Right lobe of liver (tissue), 4 donors: ENCODE measurements at regions not wholly inside any gene's neighbourhood (a gene's known extent, or its start where the extent isn't known, plus 50 kb on each side); places are given as distances from the start of the nearest gene placed in this dataset.

ENCODE experiments used
- POLR2A ChIP-seq: fragments of 450-650 bp; IDR thresholded peaks from one replicate; pipeline ENCODE4 v1.6.1; 2017; ENCODE audit warnings: antibody characterized with exemption, mild to moderate bottlenecking
- TF ChIP-seq, protein P1 (sequence below), 4 donors: fragments of 200-600 bp in 3 of 4; fragments of 450-650 bp in 1 of 4; IDR thresholded peaks; one replicate each; pipeline versions ENCODE4 v1.5.1 to v1.8.0; 2016 to 2022; ENCODE audit warnings: antibody characterized with exemption in 4 of 4, mild to moderate bottlenecking in 2 of 4
- donor health status: DM: no; HTN: no; CAD: no.
- donor health status: DM: no; HTN: no; CAD: no.
- donor health status: DM: no; HTN: yes; CAD: no.

DNA sequence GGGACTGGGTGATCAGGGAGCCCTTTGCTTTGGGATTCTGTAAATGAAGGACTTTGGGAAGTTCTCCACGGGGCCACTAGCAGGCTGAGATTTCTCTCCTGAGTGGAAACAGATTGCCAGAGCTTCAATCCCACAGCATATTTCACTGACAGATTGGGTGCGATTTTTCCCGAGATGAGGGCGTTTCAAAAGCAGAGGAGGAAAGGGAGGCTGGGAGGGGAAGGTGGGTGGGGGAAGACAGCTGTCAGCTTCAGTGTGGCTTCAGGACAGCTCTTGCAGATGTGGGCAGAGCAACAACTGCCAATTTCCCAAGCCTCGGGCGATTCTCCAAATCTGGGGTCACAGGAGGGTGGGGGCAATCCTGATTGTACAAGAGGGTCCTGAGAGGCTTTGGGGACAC, 258.5 kb upstream of the ADRA1B start:
- no peak for TF ChIP-seq POLR2A
- TF ChIP-seq, protein P1, sequence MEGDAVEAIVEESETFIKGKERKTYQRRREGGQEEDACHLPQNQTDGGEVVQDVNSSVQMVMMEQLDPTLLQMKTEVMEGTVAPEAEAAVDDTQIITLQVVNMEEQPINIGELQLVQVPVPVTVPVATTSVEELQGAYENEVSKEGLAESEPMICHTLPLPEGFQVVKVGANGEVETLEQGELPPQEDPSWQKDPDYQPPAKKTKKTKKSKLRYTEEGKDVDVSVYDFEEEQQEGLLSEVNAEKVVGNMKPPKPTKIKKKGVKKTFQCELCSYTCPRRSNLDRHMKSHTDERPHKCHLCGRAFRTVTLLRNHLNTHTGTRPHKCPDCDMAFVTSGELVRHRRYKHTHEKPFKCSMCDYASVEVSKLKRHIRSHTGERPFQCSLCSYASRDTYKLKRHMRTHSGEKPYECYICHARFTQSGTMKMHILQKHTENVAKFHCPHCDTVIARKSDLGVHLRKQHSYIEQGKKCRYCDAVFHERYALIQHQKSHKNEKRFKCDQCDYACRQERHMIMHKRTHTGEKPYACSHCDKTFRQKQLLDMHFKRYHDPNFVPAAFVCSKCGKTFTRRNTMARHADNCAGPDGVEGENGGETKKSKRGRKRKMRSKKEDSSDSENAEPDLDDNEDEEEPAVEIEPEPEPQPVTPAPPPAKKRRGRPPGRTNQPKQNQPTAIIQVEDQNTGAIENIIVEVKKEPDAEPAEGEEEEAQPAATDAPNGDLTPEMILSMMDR (IDR thresholded peaks at IDR 0.05) = no peak
